ENCODE measurements at regions not wholly inside any gene's neighbourhood (a gene's known extent, or its start where the extent isn't known, plus 50 kb on each side); places are given as distances from the start of the nearest gene placed in this dataset.

DNA sequence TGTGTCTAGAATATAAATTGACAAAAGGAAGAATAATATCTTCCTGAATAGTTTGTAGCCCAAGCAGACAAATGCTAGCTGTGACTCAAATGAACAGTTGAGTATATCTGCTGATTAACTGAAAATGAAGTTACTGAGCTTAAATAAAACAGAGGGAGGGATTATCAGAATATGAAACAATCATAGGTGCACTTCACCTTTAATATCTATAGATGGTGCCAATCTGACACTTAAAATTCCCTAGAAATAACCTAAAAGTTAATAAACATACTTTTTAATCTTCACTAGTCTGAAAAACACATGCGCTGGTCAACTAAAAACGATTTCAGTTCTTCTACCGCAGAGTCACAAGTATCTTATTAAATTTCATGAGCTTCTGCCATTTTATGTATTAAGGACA lies 280.8 kb upstream of the RASA1 start:
- ATAC-seq (no peak), DNase-seq (no peak)
- WGBS, 3 donors: 79 to 91% (median 89%) methylated on average over 3 of the region's 3 CpGs
- Histone ChIP-seq H3K36me3 (ENCODE audit: insufficient read depth in 1 of 2, low read depth in 1 of 2) (no peaks in the 10 kb centered on the region), H3K4me3 (no peak overlapping the region), H3K9me3 (no peaks in the 10 kb centered on the region), H3K27me3 (ENCODE audit: insufficient read depth in 3 of 3, low read length in 2 of 3) (no peaks in the 10 kb centered on the region), H3K27ac (no peak overlapping the region), H3K4me1 (no peaks in the 10 kb centered on the region)
- no peak for TF ChIP-seq CTCF (IDR thresholded peaks at IDR 0.05)
- intact Hi-C loops (cut with DNase I): no loop called here

GRCh38 chr5:86997516-86997915 lies 270.2 kb upstream of the RASA1 start:
- no peak for DNase-seq
- H3K27ac ChIP-seq: no peak overlapping the region
- no peak overlapping the region for H3K4me3 ChIP-seq
- H3K9me3 ChIP-seq: no peaks in the 10 kb centered on the region
- H3K4me1 ChIP-seq: no peaks in the 10 kb centered on the region
- no peak for ATAC-seq
- no peaks in the 10 kb centered on the region for H3K27me3 ChIP-seq (ENCODE audit: insufficient read depth in 3 of 3, low read length in 2 of 3)
- H3K36me3 ChIP-seq (ENCODE audit: insufficient read depth in 1 of 2, low read depth in 1 of 2): no peaks in the 10 kb centered on the region
- intact Hi-C loops (cut with DNase I): no loop called here
- TF ChIP-seq CTCF (IDR thresholded peaks at IDR 0.05): no peak
- WGBS, 3 donors: 63 to 73% (median 73%) methylated on average over 1 of the region's 1 CpG

- Histone ChIP-seq H3K27me3 (ENCODE audit: insufficient read depth in 3 of 3, low read length in 2 of 3) (no peaks in the 10 kb centered on the region), H3K36me3 (ENCODE audit: insufficient read depth in 1 of 2, low read depth in 1 of 2) (no peaks in the 10 kb centered on the region), H3K27ac (no peak overlapping the region), H3K9me3 (no peaks in the 10 kb centered on the region), H3K4me1 (no peaks in the 10 kb centered on the region), H3K4me3 (no peak overlapping the region)
- intact Hi-C loops (cut with DNase I): no loop called here
- ATAC-seq (no peak), DNase-seq (no peak)
- TF ChIP-seq CTCF (IDR thresholded peaks at IDR 0.05): no peak
- 83 to 85% (median 84%) methylated on average over 5 of the region's 5 CpGs for WGBS, 3 donors
Observed at GRCh38 chr5:86999951-87000350, 267.7 kb upstream of the RASA1 start.

GRCh38 chr5:87002485-87002884 lies 265.2 kb upstream of the RASA1 start:
- 56 to 66% (median 61%) methylated on average over 3 of the region's 3 CpGs for WGBS, 3 donors
- DNase-seq (no peak), ATAC-seq (no peak)
- H3K4me1 ChIP-seq: no peaks in the 10 kb centered on the region
- H3K9me3 ChIP-seq: no peaks in the 10 kb centered on the region
- intact Hi-C loops (cut with DNase I): no loop called here
- H3K27ac ChIP-seq: no peak overlapping the region
- H3K4me3 ChIP-seq: no peak overlapping the region
- H3K27me3 ChIP-seq (ENCODE audit: insufficient read depth in 3 of 3, low read length in 2 of 3): no peaks in the 10 kb centered on the region
- H3K36me3 ChIP-seq (ENCODE audit: insufficient read depth in 1 of 2, low read depth in 1 of 2): no peaks in the 10 kb centered on the region
- no peak for TF ChIP-seq CTCF (IDR thresholded peaks at IDR 0.05)

GRCh38 chr5:87004101-87004500 lies 263.6 kb upstream of the RASA1 start:
- Histone ChIP-seq H3K27me3 (ENCODE audit: insufficient read depth in 3 of 3, low read length in 2 of 3) (no peaks in the 10 kb centered on the region), H3K4me3 (no peak overlapping the region), H3K36me3 (ENCODE audit: insufficient read depth in 1 of 2, low read depth in 1 of 2) (no peaks in the 10 kb centered on the region), H3K9me3 (no peaks in the 10 kb centered on the region), H3K27ac (no peak overlapping the region), H3K4me1 (no peaks in the 10 kb centered on the region)
- DNase-seq (no peak), ATAC-seq (no peak)
- WGBS, 3 donors: 76 to 93% (median 91%) methylated on average over 3 of the region's 3 CpGs
- no peak for TF ChIP-seq CTCF (IDR thresholded peaks at IDR 0.05)
- intact Hi-C loops (cut with DNase I): no loop called here
